Ramos (cell line): ENCODE measurements at regions not wholly inside any gene's neighbourhood (a gene's known extent, or its start where the extent isn't known, plus 50 kb on each side); places are given as distances from the start of the nearest gene placed in this dataset.
"Not testable (repeated sequence)": the region's sequence is repeated elsewhere in the genome, so short reads cannot be mapped to it uniquely, and the experiment has no call there.

ENCODE experiments used
- in situ Hi-C: fragments of 300-500 bp; cut with MboI; formaldehyde crosslinking; loops from one replicate; pipeline ENCODE4 v1.14.3; 2022; ENCODE audit warnings: low sequenced_read_pairs; ENCODE audit not compliant: unreplicated experiment

GRCh38 chr16:52677501-52677900 is 130.6 kb upstream of the TOX3 start:
- in situ Hi-C loops, result no loop called here

- in situ Hi-C loops, result no loop called here
Observed at GRCh38 chr16:52676959-52677358, 130.0 kb upstream of the TOX3 start.

GRCh38 chr16:52671590-52671989 is 124.6 kb upstream of the TOX3 start:
- in situ Hi-C loops, result no loop called here

- in situ Hi-C loops, result no loop called here
Observed at GRCh38 chr16:52657924-52658323, 111.0 kb upstream of the TOX3 start.

- in situ Hi-C loops, result not testable (repeated sequence)
Observed at GRCh38 chr16:52655916-52656315, 109.0 kb upstream of the TOX3 start.

- in situ Hi-C loops, result not testable (repeated sequence)
Observed at GRCh38 chr16:52655156-52655555, 108.2 kb upstream of the TOX3 start.

- in situ Hi-C loops, result no loop called here
Observed at GRCh38 chr16:52652033-52652432, 105.1 kb upstream of the TOX3 start.

- in situ Hi-C loops, result no loop called here
Observed at GRCh38 chr16:52650789-52651188, 103.8 kb upstream of the TOX3 start.

- in situ Hi-C loops, result no loop called here
Observed at GRCh38 chr16:52650318-52650717, 103.4 kb upstream of the TOX3 start.

GRCh38 chr16:52649870-52650269 is 102.9 kb upstream of the TOX3 start:
- in situ Hi-C loops, result no loop called here

GRCh38 chr16:52647588-52647987 is 100.6 kb upstream of the TOX3 start:
- in situ Hi-C loops, result no loop called here

GRCh38 chr16:52643006-52643405 is 96.1 kb upstream of the TOX3 start:
- in situ Hi-C loops, result no loop called here

GRCh38 chr16:52634528-52634927 is 87.6 kb upstream of the TOX3 start:
- in situ Hi-C loops, result no loop called here

GRCh38 chr16:52634104-52634503 is 87.2 kb upstream of the TOX3 start:
- in situ Hi-C loops, result no loop called here

GRCh38 chr16:52633230-52633629 is 86.3 kb upstream of the TOX3 start:
- in situ Hi-C loops, result no loop called here

GRCh38 chr16:52631711-52632110 is 84.8 kb upstream of the TOX3 start:
- in situ Hi-C loops, result no loop called here

- in situ Hi-C loops, result no loop called here
Observed at GRCh38 chr16:52630711-52631110, 83.8 kb upstream of the TOX3 start.

- in situ Hi-C loops, result no loop called here
Observed at GRCh38 chr16:52629296-52629695, 82.4 kb upstream of the TOX3 start.

- in situ Hi-C loops, result no loop called here
Observed at GRCh38 chr16:52624891-52625290, 77.9 kb upstream of the TOX3 start.

- in situ Hi-C loops, result no loop called here
Observed at GRCh38 chr16:52621651-52622050, 74.7 kb upstream of the TOX3 start.

- in situ Hi-C loops, result no loop called here
Observed at GRCh38 chr16:52618753-52619497, 72.0 kb upstream of the TOX3 start.

- in situ Hi-C loops, result no loop called here
Observed at GRCh38 chr16:52617591-52617990, 70.6 kb upstream of the TOX3 start.
